ENCODE measurements at regions not wholly inside any gene's neighbourhood (a gene's known extent, or its start where the extent isn't known, plus 50 kb on each side); places are given as distances from the start of the nearest gene placed in this dataset.
A peak's percentile ranks its signal among the peaks of the same experiment; 100 is the strongest.
"Not testable (repeated sequence)": the region's sequence is repeated elsewhere in the genome, so short reads cannot be mapped to it uniquely, and the experiment has no call there.

GRCh38 chr1:47522935-47523834 lies 85.3 kb downstream of the FOXD2 start:
- no peak for DNase-seq

- DNase-seq, result no peak
These were observed 86.0 kb downstream of the FOXD2 start for GRCh38 chr1:47523835-47524215.

DNA sequence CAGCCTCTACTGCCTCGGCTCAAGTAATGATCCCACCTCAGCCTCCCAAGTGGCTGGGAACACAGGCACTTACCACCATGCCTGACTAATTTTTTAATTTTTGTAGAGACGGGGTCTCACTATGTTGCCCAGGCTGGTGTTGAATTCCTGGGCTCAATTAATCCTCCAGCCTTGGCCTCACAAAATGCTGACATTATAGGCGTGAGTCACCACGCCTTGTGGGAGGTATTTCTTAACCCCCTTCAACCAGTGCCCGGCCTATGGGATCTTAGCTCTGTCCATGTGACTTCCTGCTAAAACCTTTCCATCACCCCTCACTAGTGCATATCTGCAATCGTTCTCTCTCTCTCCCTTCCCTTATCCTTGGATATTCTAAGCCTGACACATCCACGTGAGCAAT lies 86.4 kb downstream of the FOXD2 start:
- no peak for DNase-seq

- DNase-seq, result no peak
These were observed 89.9 kb downstream of the FOXD2 start for GRCh38 chr1:47527653-47528272.

GRCh38 chr1:47529520-47530098 lies 91.8 kb downstream of the FOXD2 start:
- no peak for DNase-seq

DNA sequence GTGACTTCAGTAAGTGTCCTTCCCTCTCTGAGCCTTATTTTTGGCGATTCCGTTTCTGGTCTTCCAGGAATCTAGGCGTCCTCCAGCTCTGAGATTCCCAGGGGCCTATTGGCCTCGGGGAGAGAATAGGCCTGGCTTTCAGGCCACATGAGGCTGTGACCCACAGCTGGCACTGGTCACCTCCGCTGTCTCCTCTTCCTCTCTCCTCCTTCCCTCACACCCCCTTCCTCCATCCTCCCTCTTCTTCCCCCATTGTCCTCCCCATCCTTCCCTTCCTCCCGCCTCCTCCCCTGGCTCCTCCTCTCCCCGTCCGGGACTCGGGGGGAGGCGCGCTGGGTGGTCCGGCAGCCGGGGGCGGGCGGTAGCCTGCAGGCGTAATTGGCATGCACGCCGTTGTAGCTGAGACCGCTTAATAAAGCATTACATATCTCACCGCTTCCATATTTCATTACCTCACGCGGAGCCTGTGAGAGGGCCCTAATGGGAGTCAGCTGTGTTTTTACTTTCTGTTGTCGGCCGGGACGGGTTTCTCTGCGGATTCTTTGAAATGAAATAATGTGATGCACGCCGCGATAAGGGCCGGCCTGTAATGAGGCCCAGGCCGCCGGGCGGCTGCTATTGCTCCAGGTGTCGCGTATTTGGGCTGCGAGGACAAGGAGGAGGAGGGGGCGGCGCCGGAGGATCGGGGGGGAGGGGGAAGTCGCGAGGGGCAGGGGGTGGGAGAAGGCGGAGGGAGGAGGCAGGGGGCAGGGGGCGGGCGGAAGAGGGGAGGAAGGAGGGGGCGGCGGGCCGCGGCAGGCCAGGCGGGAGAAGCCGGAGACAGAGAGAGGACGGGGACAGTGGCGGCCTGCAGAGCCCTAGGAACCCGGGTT lies 95.3 kb downstream of the FOXD2 start:
- DNase-seq, result peak; percentile 76

DNA sequence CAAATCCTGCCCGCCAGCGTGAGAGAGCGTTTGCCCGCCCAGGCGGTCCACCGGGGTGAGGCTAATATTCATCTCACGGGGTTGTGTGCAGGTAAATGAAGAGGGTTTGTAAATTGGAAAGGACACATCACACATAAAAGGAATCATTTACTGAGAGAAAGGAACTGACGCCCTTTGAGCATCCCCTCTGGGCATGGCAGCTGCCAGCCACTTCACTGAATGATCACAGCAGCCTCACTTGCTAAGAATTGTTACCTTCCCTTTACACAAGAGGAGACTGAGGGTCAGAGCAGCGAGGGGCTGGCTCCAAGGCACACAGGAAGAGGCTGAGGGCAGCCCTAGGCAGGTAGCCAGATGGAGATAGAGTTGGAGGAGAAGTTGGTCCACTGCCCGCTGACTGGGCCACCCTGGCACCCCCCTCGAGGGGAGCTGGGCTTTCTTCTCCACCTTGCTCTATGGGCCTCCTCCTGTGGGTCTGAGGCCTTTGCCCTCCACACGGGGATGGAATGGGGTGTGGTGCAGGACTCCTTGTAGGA lies 96.0 kb downstream of the FOXD2 start:
- no peak for DNase-seq

DNA sequence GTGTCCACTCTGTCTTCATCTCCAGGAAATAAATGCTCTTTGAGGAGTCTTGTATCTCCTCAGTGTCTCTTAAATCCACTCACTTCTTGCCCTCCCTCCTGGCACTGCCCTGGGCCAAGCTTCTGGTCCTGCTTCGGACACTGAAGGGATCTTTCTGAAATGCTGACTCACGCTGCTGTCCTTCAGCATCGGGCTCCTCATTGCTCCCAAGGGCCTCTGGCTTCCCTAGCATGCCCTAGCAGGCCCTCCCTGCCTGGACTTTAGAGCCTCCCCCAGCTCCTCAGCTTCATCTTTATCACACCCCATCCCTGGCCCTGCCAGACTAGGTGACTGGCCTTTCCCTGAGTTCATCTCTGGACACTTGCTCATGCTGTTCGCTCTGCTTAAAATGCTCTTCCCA lies 96.6 kb downstream of the FOXD2 start:
- no peak for DNase-seq

GRCh38 chr1:47536646-47537118 lies 98.8 kb downstream of the FOXD2 start:
- no peak for DNase-seq

GRCh38 chr1:47537268-47537667 lies 99.4 kb downstream of the FOXD2 start:
- DNase-seq, result no peak

- no peak for DNase-seq
These were observed 100.1 kb downstream of the FOXD2 start for GRCh38 chr1:47537966-47538365.

GRCh38 chr1:47538530-47538929 lies 100.7 kb downstream of the FOXD2 start:
- not testable (repeated sequence) for DNase-seq

DNA sequence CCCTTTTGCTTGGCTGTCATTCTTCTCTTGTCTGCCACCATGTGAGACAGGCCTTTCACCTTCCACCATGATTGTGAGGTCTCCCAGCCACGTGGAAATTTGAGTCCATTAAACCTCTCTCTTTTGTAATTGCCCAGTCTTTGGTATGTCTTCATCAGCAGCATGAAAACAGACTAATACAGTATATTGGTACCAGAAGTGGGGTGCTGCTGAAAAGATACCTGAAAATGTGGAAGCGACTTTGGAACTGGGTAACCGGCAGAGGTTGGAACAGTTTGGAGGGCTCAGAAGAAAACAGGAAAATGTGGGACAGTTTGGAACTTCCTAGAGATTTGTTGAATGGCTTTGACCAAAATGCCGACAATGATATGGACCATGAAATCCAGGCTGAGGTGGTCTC lies 103.9 kb downstream of the FOXD2 start:
- not testable (repeated sequence) for DNase-seq

GRCh38 chr1:47543089-47543488 lies 105.2 kb downstream of the FOXD2 start:
- DNase-seq, result not testable (repeated sequence)

DNA sequence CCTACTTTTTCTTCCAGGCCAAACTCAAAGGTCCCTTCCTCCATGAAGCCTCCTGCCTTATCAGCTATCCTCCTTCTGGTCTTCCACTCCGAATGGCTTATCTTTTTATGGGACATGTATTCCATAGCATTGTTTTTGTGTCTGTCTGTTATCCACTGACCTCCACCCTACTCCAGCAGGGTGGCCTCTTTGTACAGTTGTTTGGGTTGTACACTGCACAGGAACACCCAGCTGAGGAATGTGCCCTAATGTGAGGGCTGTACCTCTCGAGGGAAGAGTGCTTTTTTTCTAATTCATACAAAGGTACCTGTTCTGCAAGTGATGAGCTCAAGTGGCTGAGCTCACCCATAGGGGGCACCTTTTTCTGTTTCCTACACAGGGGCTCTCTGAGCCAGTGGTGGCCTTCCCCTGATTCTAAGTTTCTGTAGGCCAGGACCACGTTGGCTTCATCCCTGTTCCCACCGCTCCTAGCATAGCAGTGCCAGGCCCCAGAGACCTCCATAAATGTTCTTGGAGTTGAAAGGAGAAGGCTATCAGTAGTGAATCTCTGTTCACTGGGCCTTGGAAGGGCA lies 108.2 kb downstream of the FOXD2 start:
- no peak for DNase-seq

DNA sequence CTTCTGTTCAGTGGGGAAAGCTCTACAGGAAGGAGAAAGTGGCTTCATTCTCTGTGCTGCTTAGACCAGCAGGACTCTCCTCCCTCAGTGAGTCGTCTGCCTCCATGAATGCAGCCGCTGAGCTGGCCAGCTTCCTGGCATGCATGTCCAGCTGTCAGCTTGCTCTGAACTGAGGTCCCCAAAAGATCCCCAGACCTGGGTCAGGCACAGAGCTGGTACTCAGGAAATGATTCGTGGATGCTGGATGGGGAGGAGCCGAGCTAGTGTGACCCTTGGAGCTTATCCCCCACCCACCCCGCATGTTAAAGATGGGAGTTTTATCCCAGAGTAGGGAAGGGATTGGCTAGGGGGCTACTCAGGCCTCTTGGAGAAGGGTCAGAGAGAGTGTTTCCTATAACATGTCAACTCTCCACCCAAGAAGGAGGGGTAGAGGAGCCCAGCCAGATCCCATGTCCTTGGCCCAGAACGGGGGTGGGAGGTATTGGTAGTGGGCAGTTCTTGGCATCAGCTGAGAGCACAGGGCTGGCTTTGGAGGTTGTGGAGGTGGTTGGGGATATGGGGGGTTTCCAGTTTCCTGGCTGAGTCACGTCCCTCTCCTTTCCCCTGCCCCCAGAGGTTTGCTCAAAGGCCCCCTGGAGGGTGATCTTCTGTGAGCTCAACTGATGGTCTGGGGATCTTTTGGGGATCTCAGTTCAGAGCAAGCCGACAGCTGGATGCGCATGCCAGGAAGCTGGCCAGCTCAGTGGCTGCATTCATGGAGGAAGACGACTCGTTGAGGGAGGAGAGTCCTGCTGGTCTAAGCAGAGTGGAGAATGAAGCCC lies 110.1 kb downstream of the FOXD2 start:
- no peak for DNase-seq

- DNase-seq, result no peak
These were observed 110.8 kb downstream of the FOXD2 start for GRCh38 chr1:47548637-47549036.

GRCh38 chr1:47549532-47549931 lies 111.7 kb downstream of the FOXD2 start:
- DNase-seq, result no peak

DNA sequence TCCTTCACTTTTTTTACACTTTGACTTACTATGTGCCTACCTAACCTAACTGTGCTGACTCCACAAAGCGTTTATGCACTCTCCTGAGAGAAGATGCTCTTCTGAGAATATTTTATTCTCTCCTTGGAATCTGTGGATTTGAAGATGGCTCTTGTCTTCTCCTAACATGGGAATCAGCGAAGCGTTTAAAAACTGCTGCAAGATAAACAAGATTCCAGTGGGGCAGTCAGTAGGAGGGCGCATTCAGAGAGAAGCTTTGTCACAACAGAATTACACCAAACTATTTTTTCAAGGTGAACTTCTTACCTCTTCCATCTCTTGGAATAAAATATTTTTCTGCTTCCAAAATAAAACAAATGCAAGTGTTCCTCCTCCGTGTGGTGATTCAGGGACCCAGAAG lies 113.1 kb downstream of the FOXD2 start:
- DNase-seq, result no peak

- no peak for DNase-seq
These were observed 114.2 kb downstream of the FOXD2 start for GRCh38 chr1:47551971-47552528.

- no peak for DNase-seq
These were observed 116.2 kb downstream of the FOXD2 start for GRCh38 chr1:47554082-47554481.
